GM12874 (cell line): ENCODE measurements at regions not wholly inside any gene's neighbourhood (a gene's known extent, or its start where the extent isn't known, plus 50 kb on each side); places are given as distances from the start of the nearest gene placed in this dataset.

Experiments
- TF ChIP-seq, protein P1 (sequence below): IDR thresholded peaks from 2 replicates; pipeline ENCODE4 v1.5.1; 2011; ENCODE audit warnings: low read depth, mild to moderate bottlenecking, control low read depth, low read length, moderate library complexity; ENCODE audit not compliant: insufficient read depth

- TF ChIP-seq, protein P1, sequence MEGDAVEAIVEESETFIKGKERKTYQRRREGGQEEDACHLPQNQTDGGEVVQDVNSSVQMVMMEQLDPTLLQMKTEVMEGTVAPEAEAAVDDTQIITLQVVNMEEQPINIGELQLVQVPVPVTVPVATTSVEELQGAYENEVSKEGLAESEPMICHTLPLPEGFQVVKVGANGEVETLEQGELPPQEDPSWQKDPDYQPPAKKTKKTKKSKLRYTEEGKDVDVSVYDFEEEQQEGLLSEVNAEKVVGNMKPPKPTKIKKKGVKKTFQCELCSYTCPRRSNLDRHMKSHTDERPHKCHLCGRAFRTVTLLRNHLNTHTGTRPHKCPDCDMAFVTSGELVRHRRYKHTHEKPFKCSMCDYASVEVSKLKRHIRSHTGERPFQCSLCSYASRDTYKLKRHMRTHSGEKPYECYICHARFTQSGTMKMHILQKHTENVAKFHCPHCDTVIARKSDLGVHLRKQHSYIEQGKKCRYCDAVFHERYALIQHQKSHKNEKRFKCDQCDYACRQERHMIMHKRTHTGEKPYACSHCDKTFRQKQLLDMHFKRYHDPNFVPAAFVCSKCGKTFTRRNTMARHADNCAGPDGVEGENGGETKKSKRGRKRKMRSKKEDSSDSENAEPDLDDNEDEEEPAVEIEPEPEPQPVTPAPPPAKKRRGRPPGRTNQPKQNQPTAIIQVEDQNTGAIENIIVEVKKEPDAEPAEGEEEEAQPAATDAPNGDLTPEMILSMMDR: no peak
These were observed 272.1 kb downstream of the LRIG3 start for GRCh38 chr12:58648176-58648575.

DNA sequence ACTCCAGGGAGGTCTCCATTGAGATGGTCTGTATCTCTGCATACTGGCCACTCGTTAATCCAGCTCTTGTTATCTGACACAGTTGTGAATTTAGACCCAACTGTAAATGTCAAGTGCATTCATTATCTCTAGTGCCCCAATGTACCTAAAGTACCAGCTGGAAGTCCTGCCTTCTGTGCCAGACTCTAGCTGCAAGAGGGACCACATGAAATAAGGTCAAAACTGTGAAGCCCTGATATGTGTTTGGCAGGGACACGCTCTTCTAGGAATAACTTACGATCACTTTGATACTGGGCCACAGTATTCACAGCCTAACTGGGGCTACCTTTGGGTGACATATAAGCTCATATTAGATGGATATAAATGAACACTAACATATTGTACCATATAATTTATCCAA lies 268.5 kb downstream of the LRIG3 start:
- TF ChIP-seq, protein P1: no peak

DNA sequence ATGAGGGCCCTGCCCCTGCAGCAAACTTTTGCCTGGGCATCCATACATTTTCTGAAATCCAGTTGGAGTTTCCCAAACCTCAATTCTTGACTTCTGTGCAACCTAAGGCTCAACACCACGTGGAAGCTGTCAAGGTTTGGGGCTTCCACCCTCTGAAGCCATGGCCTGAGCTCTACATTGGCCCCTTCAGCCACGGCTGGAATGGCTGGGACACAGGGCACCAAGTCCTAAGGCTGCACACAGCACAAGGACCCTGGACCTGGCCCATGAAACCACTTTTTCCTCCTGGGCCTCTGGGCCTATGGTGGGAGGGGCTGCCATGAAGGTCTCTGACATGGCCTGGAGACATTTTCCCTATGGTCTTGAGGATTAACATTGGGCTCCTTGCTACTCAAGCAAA lies 266.3 kb downstream of the LRIG3 start:
- TF ChIP-seq, protein P1: no peak

DNA sequence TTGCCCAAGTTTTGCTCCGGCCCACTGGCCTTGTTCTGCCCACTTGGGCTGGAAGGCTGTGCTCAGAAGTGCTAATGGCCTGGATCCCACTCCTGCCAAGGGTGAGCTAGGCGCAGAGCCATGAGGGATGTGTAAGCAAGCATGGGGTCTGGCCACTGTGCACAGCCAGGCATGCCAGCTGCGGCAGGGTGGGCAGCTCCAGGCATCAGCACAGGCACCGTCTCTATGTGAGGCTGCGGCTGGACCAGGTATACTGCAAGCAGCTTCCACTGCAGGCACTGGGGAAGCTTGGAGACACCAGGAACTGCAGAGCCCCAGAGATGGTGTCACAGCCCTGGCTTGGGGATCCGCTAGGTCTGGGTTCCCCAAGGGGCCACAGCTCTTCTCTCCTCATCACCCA lies 264.9 kb downstream of the LRIG3 start:
- TF ChIP-seq, protein P1: no peak

DNA sequence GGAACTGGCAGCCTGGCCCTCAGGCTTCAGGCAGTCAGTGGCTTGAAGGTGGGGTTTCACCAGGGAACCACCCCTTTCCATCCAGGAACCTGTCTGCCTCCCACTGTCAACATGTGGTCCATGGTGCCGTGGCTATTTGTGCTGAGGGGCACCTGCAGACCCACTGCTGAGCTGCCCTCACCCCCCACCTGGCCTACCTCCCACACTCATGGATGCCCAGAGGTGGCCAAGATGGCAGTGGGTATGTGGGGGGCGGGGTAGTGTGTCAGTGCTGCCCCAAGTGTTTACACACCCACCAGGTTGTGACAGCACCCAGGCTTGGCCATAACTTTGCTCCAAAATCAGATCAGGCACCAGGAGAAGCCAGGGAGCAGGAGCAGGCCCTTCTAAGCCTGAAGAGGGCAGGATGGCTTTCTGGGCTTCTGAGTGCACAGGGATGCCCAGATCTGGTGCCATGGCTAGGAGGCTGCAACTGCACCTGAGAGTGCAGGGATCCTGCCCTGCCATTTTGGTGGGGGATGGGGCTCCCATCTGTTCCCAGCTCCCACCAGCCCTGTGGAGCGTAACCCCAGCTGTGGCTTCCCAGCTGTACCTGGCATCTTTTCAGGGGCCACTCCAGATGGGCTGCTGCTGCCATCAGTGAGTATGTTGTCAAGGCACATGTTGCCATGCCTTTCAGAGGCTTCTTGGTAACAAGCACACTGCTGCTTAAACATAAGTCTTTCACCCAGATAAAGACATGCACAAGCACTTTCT lies 263.9 kb downstream of the LRIG3 start:
- TF ChIP-seq, protein P1: no peak

GRCh38 chr12:58657190-58657589 lies 263.1 kb downstream of the LRIG3 start:
- TF ChIP-seq, protein P1: no peak

GRCh38 chr12:58665375-58665774 lies 254.9 kb downstream of the LRIG3 start:
- TF ChIP-seq, protein P1: no peak
